NOMO-1 treated with DMSO at 0.1 percent for 48 hours (cell line): ENCODE measurements at regions not wholly inside any gene's neighbourhood (a gene's known extent, or its start where the extent isn't known, plus 50 kb on each side); places are given as distances from the start of the nearest gene placed in this dataset.
"Not testable (repeated sequence)": the region's sequence is repeated elsewhere in the genome, so short reads cannot be mapped to it uniquely, and the experiment has no call there.

ENCODE experiments used
- DNase-seq: peaks from one replicate; lab custom pipeline; 2025; ENCODE audit not compliant: unreplicated experiment; lab: John Stamatoyannopoulos, UW

DNA sequence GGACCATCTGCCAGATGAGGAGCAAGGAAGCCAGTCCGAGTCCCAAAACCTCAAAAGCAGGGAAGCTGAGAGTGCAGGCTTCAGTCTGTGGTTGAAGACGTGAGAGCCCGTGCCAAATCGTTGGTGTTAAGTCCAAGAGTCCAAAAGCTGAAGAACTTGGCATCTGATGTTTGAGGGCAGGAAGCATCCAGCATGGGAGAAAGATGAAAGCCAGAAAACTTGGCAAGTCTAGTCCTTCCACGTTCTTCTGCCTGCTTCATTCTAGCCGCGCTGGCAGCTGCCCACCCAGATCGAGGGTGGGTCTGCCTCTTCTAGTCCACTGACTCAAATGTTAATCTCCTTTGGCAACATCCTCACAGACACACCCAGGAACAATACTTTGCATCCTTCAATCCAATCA is 293.8 kb downstream of the RDH14 start:
- DNase-seq: not testable (repeated sequence)

DNA sequence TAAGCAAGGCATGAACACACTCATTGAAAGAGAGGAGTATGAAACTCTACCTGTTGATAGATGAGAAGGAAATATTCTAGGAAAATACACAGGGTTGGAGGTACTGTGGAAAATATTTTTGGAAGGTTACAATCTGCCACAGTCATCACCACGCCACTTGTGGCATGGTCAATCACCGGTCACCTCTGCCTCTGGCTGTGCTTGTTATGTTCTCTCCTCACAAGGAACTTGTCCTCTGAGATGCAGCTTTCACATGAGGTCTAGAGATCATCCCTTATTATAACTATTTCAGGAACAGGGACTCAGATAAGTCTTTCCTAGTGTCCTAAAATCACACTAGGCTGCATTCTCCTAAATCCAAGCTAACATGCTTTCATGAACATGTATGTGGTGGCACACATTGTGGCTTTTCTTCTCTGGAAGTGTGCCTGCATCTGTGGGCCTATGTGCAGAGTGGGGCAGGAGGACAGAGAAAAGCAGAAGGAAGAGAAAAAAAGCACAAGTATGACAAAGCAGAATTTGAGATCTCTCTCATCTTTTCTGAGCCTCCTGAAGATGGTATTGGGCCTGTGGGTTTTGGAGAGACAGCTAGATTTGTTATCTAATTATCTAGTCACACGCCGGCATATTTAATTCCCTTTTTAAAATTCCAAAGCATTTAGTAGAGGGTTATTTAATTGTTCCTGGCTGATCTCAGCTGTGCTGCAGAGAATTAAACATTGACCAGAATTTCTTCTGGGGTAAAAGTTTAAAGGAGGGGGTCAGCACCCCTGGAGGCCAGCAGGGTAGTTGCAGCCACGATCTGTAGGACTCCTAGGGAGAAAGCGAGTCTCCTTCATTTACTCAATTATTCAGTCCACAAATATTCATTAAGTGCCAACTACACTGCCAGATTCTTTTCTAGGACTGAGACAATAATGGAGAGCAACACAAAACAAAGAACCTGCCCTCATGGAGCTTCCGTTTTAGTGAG is 294.6 kb downstream of the RDH14 start:
- no peak for DNase-seq

DNA sequence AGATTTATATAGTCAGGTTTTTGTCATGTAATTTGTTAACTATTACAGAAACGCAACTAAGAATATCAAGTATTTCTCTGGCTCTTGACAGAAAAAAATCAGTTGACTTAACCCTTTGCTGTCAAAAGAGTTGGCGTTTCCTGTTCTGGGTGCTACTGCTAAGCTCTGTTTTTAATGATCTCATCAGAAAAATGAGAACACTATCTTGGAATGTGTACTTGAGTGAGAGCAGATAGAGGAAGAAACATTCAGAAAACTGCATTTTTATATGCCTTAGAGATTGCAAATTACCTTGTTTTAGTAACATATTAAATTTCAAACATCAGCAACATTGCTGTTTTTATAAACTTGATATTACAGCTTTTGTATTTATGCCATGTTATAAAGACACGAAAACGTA is 297.9 kb downstream of the RDH14 start:
- no peak for DNase-seq

DNA sequence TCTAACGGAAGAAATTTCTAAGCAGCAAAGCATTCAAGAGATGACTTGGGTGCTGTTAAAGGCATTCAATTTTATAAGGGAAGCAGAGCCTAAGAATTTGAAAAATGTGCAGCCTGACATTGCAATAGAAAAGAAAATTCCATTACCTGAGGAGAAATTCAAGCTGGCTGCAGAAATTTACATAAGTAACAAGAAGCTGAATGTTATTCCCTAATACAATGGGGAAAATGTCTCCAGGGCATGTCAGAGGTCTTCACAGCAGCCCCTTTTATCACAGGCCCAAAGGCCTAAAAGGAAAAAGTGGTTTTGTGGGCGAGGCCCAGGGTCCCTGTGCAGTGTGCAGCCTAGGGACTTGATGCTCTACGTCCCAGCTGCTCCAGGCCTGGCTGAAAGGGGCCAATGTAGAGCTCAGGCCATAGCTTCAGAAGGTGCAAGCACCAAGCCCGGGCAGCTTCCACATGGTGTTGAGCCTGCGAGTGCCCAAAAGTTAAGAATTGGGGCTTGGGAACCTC is 306.7 kb downstream of the RDH14 start:
- DNase-seq: no peak

GRCh38 chr2:18251486-18251885 is 309.0 kb downstream of the RDH14 start:
- DNase-seq: no peak

DNA sequence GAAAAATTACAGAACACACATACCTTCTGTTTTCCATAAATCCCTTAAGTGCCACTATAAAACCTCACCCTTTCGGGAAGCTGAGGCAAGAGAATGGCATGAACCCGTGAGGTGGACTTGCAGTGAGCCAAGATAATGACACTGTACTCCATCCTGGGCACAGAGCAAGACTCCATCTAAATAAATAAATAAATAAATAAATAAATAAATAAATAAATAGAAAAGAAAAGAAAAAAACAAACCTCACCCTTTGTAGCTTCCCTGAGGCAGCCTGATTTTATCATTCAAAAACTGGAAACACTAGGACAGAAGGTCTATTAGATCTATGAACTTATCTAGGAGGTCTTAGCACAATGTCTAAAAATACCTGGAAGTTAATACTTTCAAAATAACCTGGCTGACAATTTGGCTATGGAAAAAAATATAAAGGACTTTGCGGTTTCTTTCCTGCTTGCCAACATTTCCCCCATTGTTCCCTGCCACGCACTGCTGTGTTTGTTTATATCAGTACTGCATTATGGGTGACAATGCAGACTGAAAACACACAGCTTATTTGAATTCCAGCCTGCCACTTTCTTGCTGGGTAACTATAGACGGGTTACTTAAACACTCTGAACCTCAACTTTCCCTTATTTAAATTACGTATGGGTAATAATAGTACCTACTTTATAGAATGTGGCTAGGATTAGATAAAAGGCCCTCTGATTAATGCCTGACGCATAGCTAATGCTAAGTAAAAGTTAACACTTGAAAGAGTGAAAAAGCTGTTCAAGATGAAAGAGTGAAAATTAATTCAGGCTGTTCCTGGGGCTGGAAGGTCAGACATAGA is 313.0 kb downstream of the RDH14 start:
- no peak for DNase-seq

- DNase-seq: no peak
These were observed 315.1 kb downstream of the RDH14 start for GRCh38 chr2:18245375-18245774.

GRCh38 chr2:18244845-18245244 is 315.6 kb downstream of the RDH14 start:
- no peak for DNase-seq

GRCh38 chr2:18243816-18244215 is 316.6 kb downstream of the RDH14 start:
- no peak for DNase-seq

DNA sequence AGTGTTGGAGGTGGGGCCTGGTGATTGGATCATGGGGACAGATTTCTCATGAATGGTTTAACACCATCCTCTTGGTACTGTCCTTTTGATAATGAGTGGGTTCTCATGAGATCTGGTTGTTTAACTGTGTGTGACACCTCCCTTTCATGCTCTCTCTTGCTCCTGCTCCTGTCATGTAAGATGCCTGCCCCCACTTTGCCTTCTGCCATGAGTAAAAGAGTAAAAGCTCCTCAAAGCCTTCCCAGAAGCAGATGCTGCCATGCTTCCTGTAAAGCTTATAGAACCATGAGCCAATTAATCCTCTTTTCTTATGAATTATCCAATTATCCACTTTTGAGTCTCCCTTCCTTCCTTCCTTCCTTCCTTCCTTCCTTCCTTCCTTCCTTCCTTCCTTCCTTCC is 317.7 kb downstream of the RDH14 start:
- DNase-seq: no peak

DNA sequence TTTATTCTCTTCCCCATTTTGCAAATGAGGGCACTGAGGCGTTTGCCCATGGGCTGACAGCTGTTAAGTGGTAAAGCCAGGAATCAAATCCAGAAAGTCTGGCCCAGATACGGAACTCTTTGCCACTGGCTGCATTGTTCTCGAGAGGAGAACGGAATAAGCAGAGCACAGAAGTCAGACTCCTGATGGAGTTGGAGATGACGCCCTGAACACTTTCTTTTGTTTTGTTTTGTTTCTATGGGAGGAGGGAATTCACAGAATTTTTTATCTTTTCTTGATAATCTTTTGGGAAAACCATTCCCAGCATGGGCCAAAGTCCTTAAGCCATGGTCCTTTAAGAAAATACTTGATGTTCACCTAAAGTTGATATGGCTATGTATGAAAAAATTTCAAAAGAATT is 322.2 kb downstream of the RDH14 start:
- DNase-seq: no peak

DNA sequence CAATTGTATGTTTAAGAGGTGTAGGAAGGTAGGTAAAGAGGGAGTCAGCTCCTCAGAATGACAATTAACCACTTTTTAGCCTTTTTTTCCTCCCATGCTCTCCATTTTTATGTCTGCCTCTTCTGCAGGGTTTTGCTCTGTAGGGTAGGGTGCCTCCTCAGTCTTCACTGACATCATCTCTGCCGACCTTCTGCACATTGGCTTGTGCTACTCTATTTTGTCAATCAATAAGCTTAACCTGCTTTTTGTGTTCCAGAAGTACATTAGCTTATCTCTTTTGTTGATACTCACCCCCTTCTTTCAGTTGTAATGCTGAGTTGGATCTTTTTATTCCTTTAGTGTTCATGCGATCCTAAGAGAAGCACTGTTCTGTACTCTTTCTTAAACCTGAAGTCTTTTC is 323.2 kb downstream of the RDH14 start:
- DNase-seq: no peak

DNA sequence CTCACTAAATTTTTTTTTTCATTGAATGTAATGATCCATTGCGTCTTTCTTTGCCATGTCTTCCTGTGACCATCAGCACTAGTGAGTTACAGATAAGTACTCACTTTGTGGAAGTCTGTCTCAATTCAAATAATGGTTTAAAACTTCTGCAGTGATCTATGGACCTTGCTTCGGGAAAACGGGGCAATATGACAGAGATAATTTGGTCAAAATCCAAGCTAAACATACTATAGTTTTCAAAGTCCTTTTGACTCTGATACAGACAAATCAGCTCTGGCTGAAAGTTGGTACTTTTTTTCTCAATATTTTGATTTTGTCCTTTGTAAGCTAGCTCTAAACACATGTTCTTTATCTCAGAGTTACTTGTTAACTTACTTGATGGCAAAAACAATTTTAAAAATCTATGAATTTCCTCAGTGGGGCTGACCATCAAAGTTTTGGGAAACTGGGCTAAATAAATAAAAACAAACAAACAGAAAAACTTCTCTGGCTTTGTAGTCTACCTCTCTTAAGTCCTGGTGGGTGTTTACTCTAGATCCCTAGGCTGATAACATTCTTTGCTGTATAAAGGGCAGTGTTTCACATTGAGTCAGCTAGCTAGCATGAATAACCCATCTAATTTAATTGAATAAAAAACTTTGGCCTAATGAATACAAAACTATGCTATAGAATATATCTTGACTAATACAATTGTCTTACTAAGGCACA is 327.6 kb downstream of the RDH14 start:
- DNase-seq: no peak

DNA sequence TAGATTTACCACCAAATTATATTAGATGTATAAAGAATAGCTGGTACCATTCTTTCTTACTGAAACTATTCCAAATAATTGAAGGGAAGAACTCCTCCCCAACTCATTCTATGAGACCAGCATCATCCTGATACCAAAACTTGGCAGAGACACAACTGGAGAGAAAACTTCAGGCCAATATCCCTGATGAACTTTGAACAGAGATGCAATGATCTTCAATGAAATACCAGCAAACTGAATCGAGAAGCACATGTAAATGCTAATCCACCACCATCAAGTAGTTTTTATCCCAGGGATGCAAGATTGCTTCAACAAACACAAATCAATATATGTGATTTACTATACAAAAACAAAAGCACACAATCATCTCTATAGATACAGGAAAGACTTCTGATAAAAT is 329.8 kb downstream of the RDH14 start:
- no peak for DNase-seq

- no peak for DNase-seq
These were observed 340.8 kb downstream of the RDH14 start for GRCh38 chr2:18219676-18220075.

DNA sequence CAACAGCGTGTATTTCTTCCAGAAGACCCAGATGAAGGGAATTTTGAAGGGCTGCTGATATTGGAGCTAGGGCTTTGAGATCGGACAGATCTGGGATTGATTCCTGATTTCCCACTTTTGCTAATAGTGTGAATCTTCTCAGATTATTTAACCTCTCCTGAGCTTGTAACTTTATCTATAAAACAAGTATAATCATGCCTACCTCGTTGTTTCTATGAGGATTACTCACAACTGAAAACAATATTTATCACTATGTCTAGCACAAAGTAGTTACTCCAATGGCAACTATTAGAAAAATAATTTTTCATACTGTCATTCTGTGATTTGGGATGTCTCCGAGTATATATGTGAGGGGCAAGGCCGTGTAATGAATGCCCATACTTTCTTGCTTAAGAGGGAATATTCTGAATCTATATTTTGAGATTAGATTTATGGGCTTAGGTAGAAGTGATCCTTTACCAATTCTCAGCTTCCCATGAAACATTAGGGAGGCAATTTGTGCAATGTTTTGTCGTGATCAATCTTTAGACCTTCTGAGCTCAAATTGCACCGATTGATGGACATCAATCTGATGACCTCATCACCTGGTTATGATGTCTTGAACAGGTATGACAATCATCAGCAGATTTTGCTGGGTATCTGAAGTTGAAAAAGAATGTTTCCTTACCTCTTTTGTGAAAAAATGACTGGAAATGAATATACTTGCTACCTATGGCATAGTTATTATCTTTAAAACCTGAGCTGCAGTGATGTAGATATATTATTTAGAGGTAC is 339.9 kb downstream of the KCNS3 start:
- DNase-seq: no peak

DNA sequence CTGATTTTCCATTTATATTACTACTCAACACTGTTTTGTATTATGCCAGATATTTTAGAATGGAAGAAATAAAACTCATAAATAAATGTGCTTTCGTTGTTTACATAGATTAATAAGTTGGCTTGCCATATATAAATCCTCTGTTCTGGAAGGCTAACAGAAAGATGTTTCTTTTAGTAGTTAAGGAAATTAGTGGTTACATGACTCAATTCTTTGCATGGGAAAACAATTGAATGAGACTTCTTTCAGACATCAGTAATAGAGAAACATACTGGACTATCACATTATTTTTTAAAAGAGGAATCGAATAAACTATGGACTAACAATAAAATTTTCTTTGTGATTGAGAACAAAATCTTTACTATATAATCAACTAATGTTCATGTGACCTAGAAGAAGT is 336.5 kb downstream of the KCNS3 start:
- DNase-seq: no peak

- no peak for DNase-seq
These were observed 335.5 kb downstream of the KCNS3 start for GRCh38 chr2:18213986-18214385.

- DNase-seq: no peak
These were observed 331.6 kb downstream of the KCNS3 start for GRCh38 chr2:18209934-18210639.

- no peak for DNase-seq
These were observed 330.5 kb downstream of the KCNS3 start for GRCh38 chr2:18208956-18209355.
